IMR-90 (cell line): ENCODE measurements at regions not wholly inside any gene's neighbourhood (a gene's known extent, or its start where the extent isn't known, plus 50 kb on each side); places are given as distances from the start of the nearest gene placed in this dataset.

Experiments
- ATAC-seq: fragments of 200-7000 bp; cut with Tn5 transposase; 2 replicates; pipeline ENCODE4 v1.9.1; 2020; ENCODE audit warnings: low read depth, mild to moderate bottlenecking, moderate library complexity
- BruUV-seq: library from RNA; stranded (reverse); fragments of 400-500 nt; replicated peaks from 2 replicates; lab custom pipeline; 2021; lab: Mats Ljungman, UMichigan
- CTCF ChIA-PET: fragments of 300-600 bp; formaldehyde crosslinking; extraction: SDS; loops from one replicate; lab custom pipeline; 2021; ENCODE audit warnings: antibody characterized with exemption; lab: Yijun Ruan, JAX
- POLR2A ChIA-PET: fragments of 300-600 bp; sonication (Branson Sonifier 250); formaldehyde crosslinking; loops from one replicate; lab custom pipeline; 2022; ENCODE audit warnings: antibody characterized with exemption; ENCODE audit not compliant: unreplicated experiment; lab: Charles Lee
- DNase-seq: peaks from one replicate; pipeline ENCODE4 v3.0.0; 2013
- H2AFZ ChIP-seq: replicated peaks from 2 replicates; pipeline ENCODE3; 2013; ENCODE audit warnings: low read length, mild to moderate bottlenecking; ENCODE audit not compliant: poor library complexity
- H2AK5ac ChIP-seq: 2 replicates; pipeline ENCODE4 v1.6.1; 2013; ENCODE audit warnings: low read depth, low read length, inconsistent platforms
- H2AK9ac ChIP-seq: replicated peaks from 2 replicates; pipeline ENCODE3; 2013; ENCODE audit warnings: mild to moderate bottlenecking, low read depth, low read length, moderate library complexity; ENCODE audit not compliant: poor library complexity
- H2BK120ac ChIP-seq: 2 replicates; pipeline ENCODE4 v1.6.1; 2013; ENCODE audit warnings: low read depth, low read length, inconsistent platforms
- H2BK15ac ChIP-seq: 3 replicates; pipeline ENCODE4 v1.6.1; 2013; ENCODE audit warnings: low read depth, low read length, inconsistent platforms
- H2BK20ac ChIP-seq: 2 replicates; pipeline ENCODE4 v1.6.1; 2013; ENCODE audit warnings: low read depth, mild to moderate bottlenecking, inconsistent platforms, low read length, moderate library complexity
- H2BK5ac ChIP-seq: 2 replicates; pipeline ENCODE4 v1.6.1; 2013; ENCODE audit warnings: mild to moderate bottlenecking, low read depth, low read length, inconsistent platforms; ENCODE audit not compliant: poor library complexity, severe bottlenecking
- H3K14ac ChIP-seq: replicated peaks from 2 replicates; pipeline ENCODE4 v1.6.1; 2013; ENCODE audit warnings: low read depth, low read length, inconsistent platforms
- H3K18ac ChIP-seq: 2 replicates; pipeline ENCODE4 v1.6.1; 2013; ENCODE audit warnings: low read depth, low read length, control low read depth
- H3K23ac ChIP-seq: 2 replicates; pipeline ENCODE4 v1.6.1; 2013; ENCODE audit warnings: low read depth, low read length, inconsistent platforms
- H3K27ac ChIP-seq: 2 replicates; pipeline ENCODE4 v1.5.1; 2013; ENCODE audit warnings: mild to moderate bottlenecking, control low read depth, low read length; ENCODE audit not compliant: insufficient read depth
- H3K27me3 ChIP-seq: 2 replicates; pipeline ENCODE4 v1.6.1; 2013; ENCODE audit warnings: low read length; ENCODE audit not compliant: control insufficient read depth, insufficient read depth
- H3K36me3 ChIP-seq: 2 replicates; pipeline ENCODE4 v1.6.1; 2013; ENCODE audit warnings: low read length, mixed read lengths; ENCODE audit not compliant: control insufficient read depth, insufficient read depth
- H3K4ac ChIP-seq: 2 replicates; pipeline ENCODE4 v1.6.1; 2013; ENCODE audit warnings: low read depth, low read length, inconsistent platforms
- H3K4me1 ChIP-seq: 2 replicates; pipeline ENCODE4 v1.6.1; 2013; ENCODE audit warnings: low read length, mixed read lengths; ENCODE audit not compliant: control insufficient read depth, insufficient read depth
- H3K4me2 ChIP-seq: 2 replicates; pipeline ENCODE4 v1.6.1; 2013; ENCODE audit warnings: low read depth, mild to moderate bottlenecking, control low read depth, low read length, moderate library complexity
- H3K4me3 ChIP-seq: 2 replicates; pipeline ENCODE4 v1.5.1; 2013; ENCODE audit warnings: low read depth, mild to moderate bottlenecking, control low read depth, low read length, moderate library complexity; ENCODE audit not compliant: insufficient read depth
- H3K56ac ChIP-seq: 2 replicates; pipeline ENCODE4 v1.6.1; 2013; ENCODE audit warnings: low read length, inconsistent platforms; ENCODE audit not compliant: insufficient read depth; ENCODE audit errors: extremely low read depth
- H3K79me1 ChIP-seq, 2 experiments: 2 replicates each; pipeline ENCODE4 v1.6.1; 2013; ENCODE audit warnings: low read length in 2 of 2, inconsistent platforms in 1 of 2, low read depth in 1 of 2
- H3K9ac ChIP-seq: 2 replicates; pipeline ENCODE4 v1.6.1; 2013; ENCODE audit warnings: low read depth, low read length, control low read depth
- H3K9me1 ChIP-seq: 2 replicates; pipeline ENCODE4 v1.6.1; 2013; ENCODE audit warnings: low read length, inconsistent platforms; ENCODE audit not compliant: insufficient read depth
- H3K9me3 ChIP-seq: 2 replicates; pipeline ENCODE4 v1.6.1; 2013; ENCODE audit warnings: low read length; ENCODE audit not compliant: control insufficient read depth, insufficient read depth
- H4K20me1 ChIP-seq: 2 replicates; pipeline ENCODE4 v1.6.1; 2013; ENCODE audit warnings: low read length, inconsistent platforms; ENCODE audit not compliant: insufficient read depth
- H4K5ac ChIP-seq: 2 replicates; pipeline ENCODE4 v1.6.1; 2013; ENCODE audit warnings: mild to moderate bottlenecking, low read depth, low read length, control low read depth
- H4K8ac ChIP-seq, 2 experiments: 2 replicates each; pipeline ENCODE4 v1.6.1; 2013; ENCODE audit warnings: low read depth in 2 of 2, low read length in 2 of 2, control low read depth in 1 of 2, inconsistent platforms in 1 of 2
- H4K91ac ChIP-seq: 2 replicates; pipeline ENCODE4 v1.6.1; 2013; ENCODE audit warnings: low read depth, low read length, inconsistent platforms; ENCODE audit not compliant: insufficient read depth
- BHLHE40 ChIP-seq: fragments of 150-350 bp; IDR thresholded peaks from 2 replicates; pipeline ENCODE4 v1.6.1; 2016; ENCODE audit warnings: mild to moderate bottlenecking, low read depth, low read length
- CEBPB ChIP-seq: IDR thresholded peaks from 2 replicates; pipeline ENCODE4 v1.6.1; 2012; ENCODE audit warnings: low read depth, low read length, improper control_type of control experiment
- ELK1 ChIP-seq: fragments of 150-350 bp; IDR thresholded peaks from 2 replicates; pipeline ENCODE4 v1.6.1; 2016; ENCODE audit warnings: low read depth, mild to moderate bottlenecking, low read length, moderate library complexity, borderline replicate concordance
- MAZ ChIP-seq: IDR thresholded peaks from 2 replicates; pipeline ENCODE4 v1.6.1; 2012; ENCODE audit warnings: low read depth, mild to moderate bottlenecking, low read length, improper control_type of control experiment, moderate library complexity, borderline replicate concordance
- MXI1 ChIP-seq: IDR thresholded peaks from 2 replicates; pipeline ENCODE4 v1.6.1; 2012; ENCODE audit warnings: low read depth, mild to moderate bottlenecking, low read length, moderate library complexity, borderline replicate concordance
- NFE2L2 ChIP-seq: fragments of 150-350 bp; IDR thresholded peaks from 2 replicates; pipeline ENCODE4 v1.6.1; 2016; ENCODE audit warnings: low read depth, mild to moderate bottlenecking, low read length
- POLR2A ChIP-seq: IDR thresholded peaks from 2 replicates; pipeline ENCODE4 v1.6.1; 2012; ENCODE audit warnings: mild to moderate bottlenecking, low read depth, low read length
- SMC3 ChIP-seq: fragments of 150-350 bp; IDR thresholded peaks from 2 replicates; pipeline ENCODE4 v1.6.1; 2016; ENCODE audit warnings: low read depth, mild to moderate bottlenecking, antibody characterized with exemption, low read length, moderate library complexity
- whole genome bisulfite sequencing, 2 experiments: methylation state at CpG; one replicate each; pipeline versions ENCODE4 v1.1.5 to v1.1.7; 2013; ENCODE audit warnings: missing lambda C conversion rate in 2 of 2; ENCODE audit not compliant: insufficient read length in 1 of 2; ENCODE audit errors: extremely low coverage in 2 of 2; 5-methylcytosine and 5-hydroxymethylcytosine counted together
- dilution Hi-C: fragments of 300-500 bp; cut with HindIII; formaldehyde crosslinking; loops from one replicate; pipeline ENCODE4 v1.14.3; 2018; ENCODE audit warnings: low sequenced_read_pairs; ENCODE audit not compliant: unreplicated experiment
- in situ Hi-C: fragments of 300-500 bp; cut with MboI; formaldehyde crosslinking; loops from 3 replicates; pipeline ENCODE4 v1.14.3; 2019; ENCODE audit warnings: low sequenced_read_pairs, inconsistent platforms, mixed read lengths
- intact Hi-C: fragments of 100-400 bp; cut with micrococcal nuclease; formaldehyde crosslinking; loops from 2 replicates; pipeline ENCODE4 v1.10.0; 2022

GRCh38 chr21:41620982-41621381, 113.0 kb upstream of the TMPRSS2 start:
- POLR2A ChIA-PET: no interaction called here
- TF ChIP-seq SMC3 (no peak), MXI1 (no peak), POLR2A (no peak), MAZ (no peak), ELK1 (no peak), BHLHE40 (no peak), NFE2L2 (no peak), CEBPB (peak; percentile 72)
- Histone ChIP-seq H3K79me1 (no peaks in the 10 kb centered on the region), H3K4me3 (no peak overlapping the region), H3K9me1 (peaks cover 12% of the 10 kb centered on the region), H3K4me2 (no peak overlapping the region), H3K56ac (no peak overlapping the region), H4K5ac (no peak overlapping the region), H3K9me3 (no peaks in the 10 kb centered on the region), H3K27me3 (peaks cover 11% of the 10 kb centered on the region; the same call in 1 of the 2 replicates), H3K14ac (no peak overlapping the region), H3K18ac (no peak overlapping the region), H2AFZ (no peak overlapping the region), H2BK120ac (no peak overlapping the region), H3K4me1 (peaks cover 17% of the 10 kb centered on the region), H3K27ac (no peak overlapping the region), H3K23ac (no peak overlapping the region), H2AK5ac (no peak overlapping the region), H2BK5ac (no peak overlapping the region), H2AK9ac (no peak overlapping the region), H3K36me3 (no peaks in the 10 kb centered on the region), H4K8ac (no peak overlapping the region), H3K9ac (no peak overlapping the region), H4K20me1 (peaks cover under 1% of the 10 kb centered on the region; the same call in 1 of the 2 replicates), H2BK15ac (no peak overlapping the region), H3K4ac (no peak overlapping the region), H2BK20ac (no peak overlapping the region), H4K91ac (no peak overlapping the region)
- no TSS peak for BruUV-seq
- WGBS, 2 experiments: 20% methylated on average over 1 of the region's 8 CpGs; no CpG with 5 or more reads in 1 of the 2 experiments
- DNase-seq: peak; percentile 21
- dilution Hi-C loops (no loop called here), in situ Hi-C loops (no loop called here), intact Hi-C loops (no loop called here)
- no peak for ATAC-seq
- CTCF ChIA-PET: no interaction called here
